OCI-LY7 (cell line): ENCODE measurements at regions not wholly inside any gene's neighbourhood (a gene's known extent, or its start where the extent isn't known, plus 50 kb on each side); places are given as distances from the start of the nearest gene placed in this dataset.
A peak's percentile ranks its signal among the peaks of the same experiment; 100 is the strongest.

Experiments
- BruUV-seq: library from RNA; stranded (reverse); fragments of 400-500 nt; replicated peaks from 2 replicates; lab custom pipeline; 2021; lab: Mats Ljungman, UMichigan
- CTCF ChIA-PET: fragments of 300-600 bp; sonication (Branson Sonifier 250); formaldehyde crosslinking; loops from one replicate; lab custom pipeline; 2022; ENCODE audit warnings: antibody characterized with exemption; ENCODE audit not compliant: unreplicated experiment; lab: Charles Lee
- POLR2A ChIA-PET: fragments of 300-600 bp; sonication (Branson Sonifier 250); formaldehyde crosslinking; loops from one replicate; lab custom pipeline; 2022; ENCODE audit warnings: antibody characterized with exemption; lab: Charles Lee
- DNase-seq: peaks from one replicate; pipeline ENCODE4 v3.0.0-alpha.2; 2015; ENCODE audit warnings: low spot score
- H2AFZ ChIP-seq: fragments of 200-600 bp; sonication (generic), shearing (Covaris generic); 2 replicates; pipeline ENCODE4 v1.6.1; 2014; ENCODE audit warnings: mild to moderate bottlenecking, antibody characterized with exemption, low read length, moderate library complexity
- H3K27ac ChIP-seq: fragments of 200-600 bp; sonication (generic); 2 replicates; pipeline ENCODE4 v1.5.1; 2014; ENCODE audit warnings: mixed run types, low read depth, mild to moderate bottlenecking, moderate library complexity, low read length, inconsistent platforms; ENCODE audit not compliant: poor library complexity, severe bottlenecking
- H3K36me3 ChIP-seq: fragments of 200-600 bp; sonication (generic); 2 replicates; pipeline ENCODE4 v1.6.1; 2014; ENCODE audit warnings: mild to moderate bottlenecking, antibody characterized with exemption, low read length, moderate library complexity, mixed read lengths; ENCODE audit not compliant: insufficient read depth
- H3K4me1 ChIP-seq: fragments of 200-600 bp; sonication (generic); 2 replicates; pipeline ENCODE4 v1.5.1; 2014; ENCODE audit warnings: mild to moderate bottlenecking, low read length; ENCODE audit not compliant: insufficient read depth, poor library complexity, severe bottlenecking
- H3K4me2 ChIP-seq: fragments of 200-600 bp; sonication (generic); 2 replicates; pipeline ENCODE4 v1.6.1; 2014; ENCODE audit warnings: mild to moderate bottlenecking, low read length
- H3K4me3 ChIP-seq: fragments of 200-600 bp; sonication (generic); 2 replicates; pipeline ENCODE4 v1.5.1; 2014; ENCODE audit warnings: mild to moderate bottlenecking, low read depth, low read length; ENCODE audit not compliant: poor library complexity, severe bottlenecking
- H3K79me2 ChIP-seq: fragments of 200-600 bp; sonication (generic); 2 replicates; pipeline ENCODE4 v1.6.1; 2016; ENCODE audit warnings: low read depth, mild to moderate bottlenecking, low read length, moderate library complexity, mixed read lengths; ENCODE audit not compliant: insufficient read depth
- H3K9me2 ChIP-seq: fragments of 200-600 bp; sonication (generic); 2 replicates; pipeline ENCODE4 v1.6.1; 2016; ENCODE audit warnings: mild to moderate bottlenecking, low read length, mixed read lengths; ENCODE audit not compliant: insufficient read depth
- H3K9me3 ChIP-seq: fragments of 200-600 bp; sonication (generic); 2 replicates; pipeline ENCODE4 v1.6.1; 2014; ENCODE audit warnings: mild to moderate bottlenecking, mixed run types, low read length, mixed read lengths
- H4K20me1 ChIP-seq: fragments of 200-600 bp; sonication (generic); 2 replicates; pipeline ENCODE4 v1.6.1; 2014; ENCODE audit warnings: mild to moderate bottlenecking, antibody characterized with exemption, low read length, moderate library complexity, mixed read lengths; ENCODE audit not compliant: insufficient read depth
- EZH2phosphoT487 ChIP-seq: fragments of 200-600 bp; sonication (generic); IDR thresholded peaks from 2 replicates; pipeline ENCODE4 v1.6.1; 2018; ENCODE audit warnings: low read depth, borderline replicate concordance, mild to moderate bottlenecking, mixed run types, antibody characterized with exemption, low read length, moderate library complexity, mixed read lengths
- intact Hi-C: fragments of 100-400 bp; cut with micrococcal nuclease; formaldehyde crosslinking; loops from one replicate; pipeline ENCODE4 v1.10.0; 2022; ENCODE audit not compliant: unreplicated experiment
- TF ChIP-seq, protein P1 (sequence below): fragments of 200-600 bp; sonication (generic); conservative IDR thresholded peaks from 2 replicates; pipeline ENCODE4 v1.5.1; 2014; ENCODE audit warnings: mild to moderate bottlenecking, antibody characterized with exemption, low read length, moderate library complexity, mixed read lengths

DNA sequence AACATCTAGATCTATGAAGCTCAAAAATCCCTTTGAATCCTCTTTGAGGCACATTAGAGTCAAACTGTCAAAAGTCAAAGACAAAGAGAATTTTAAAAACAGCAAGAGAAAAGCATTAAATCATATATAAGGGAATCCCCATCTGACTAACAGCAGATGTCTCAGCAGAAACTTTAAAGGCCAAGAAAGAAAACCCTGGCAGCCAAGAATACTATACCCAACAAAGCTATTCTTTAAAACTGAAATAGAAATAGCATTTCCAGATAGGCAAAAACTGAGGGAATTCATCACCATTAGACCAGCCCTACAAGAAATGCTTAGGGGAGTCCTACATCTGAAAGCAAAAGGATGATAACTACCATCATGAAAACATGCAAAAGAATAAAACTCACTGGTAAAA lies 211.2 kb upstream of the PDZRN3 start:
- ChIA-PET POLR2A (no interaction called here), CTCF (no interaction called here)
- Histone ChIP-seq H3K36me3 (no peaks in the 10 kb centered on the region), H4K20me1 (no peaks in the 10 kb centered on the region), H3K9me2 (no peaks in the 10 kb centered on the region; the same call in 1 of the 2 replicates), H2AFZ (no peak overlapping the region), H3K4me1 (no peaks in the 10 kb centered on the region), H3K4me3 (no peak overlapping the region), H3K79me2 (no peaks in the 10 kb centered on the region), H3K27ac (no peak overlapping the region), H3K4me2 (no peak overlapping the region), H3K9me3 (no peaks in the 10 kb centered on the region)
- no TSS peak for BruUV-seq
- TF ChIP-seq, protein P1, sequence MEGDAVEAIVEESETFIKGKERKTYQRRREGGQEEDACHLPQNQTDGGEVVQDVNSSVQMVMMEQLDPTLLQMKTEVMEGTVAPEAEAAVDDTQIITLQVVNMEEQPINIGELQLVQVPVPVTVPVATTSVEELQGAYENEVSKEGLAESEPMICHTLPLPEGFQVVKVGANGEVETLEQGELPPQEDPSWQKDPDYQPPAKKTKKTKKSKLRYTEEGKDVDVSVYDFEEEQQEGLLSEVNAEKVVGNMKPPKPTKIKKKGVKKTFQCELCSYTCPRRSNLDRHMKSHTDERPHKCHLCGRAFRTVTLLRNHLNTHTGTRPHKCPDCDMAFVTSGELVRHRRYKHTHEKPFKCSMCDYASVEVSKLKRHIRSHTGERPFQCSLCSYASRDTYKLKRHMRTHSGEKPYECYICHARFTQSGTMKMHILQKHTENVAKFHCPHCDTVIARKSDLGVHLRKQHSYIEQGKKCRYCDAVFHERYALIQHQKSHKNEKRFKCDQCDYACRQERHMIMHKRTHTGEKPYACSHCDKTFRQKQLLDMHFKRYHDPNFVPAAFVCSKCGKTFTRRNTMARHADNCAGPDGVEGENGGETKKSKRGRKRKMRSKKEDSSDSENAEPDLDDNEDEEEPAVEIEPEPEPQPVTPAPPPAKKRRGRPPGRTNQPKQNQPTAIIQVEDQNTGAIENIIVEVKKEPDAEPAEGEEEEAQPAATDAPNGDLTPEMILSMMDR = no peak
- TF ChIP-seq EZH2phosphoT487 = no peak
- DNase-seq = no peak
- intact Hi-C loops = no loop called here

DNA sequence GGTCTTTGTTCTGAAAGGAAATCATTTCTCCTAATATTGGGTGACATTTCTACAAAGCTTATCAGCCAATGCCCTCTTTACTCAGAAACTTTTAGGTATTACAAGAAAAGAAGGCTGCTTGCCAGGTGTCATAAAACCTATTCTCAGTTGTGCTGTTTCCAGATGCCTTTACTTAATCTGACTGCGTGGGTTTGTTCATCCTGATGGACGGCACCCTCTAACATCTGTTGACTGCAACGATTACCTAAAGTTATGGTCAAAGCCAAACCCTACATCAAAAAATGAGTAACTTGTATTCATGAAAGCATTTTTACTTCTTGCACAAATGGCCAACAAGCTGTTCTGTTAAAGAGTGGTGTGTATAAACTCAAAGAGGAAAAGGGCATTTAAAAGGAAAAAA lies 207.7 kb upstream of the PDZRN3 start:
- Histone ChIP-seq H3K9me2 (no peaks in the 10 kb centered on the region; the same call in 1 of the 2 replicates), H3K9me3 (no peaks in the 10 kb centered on the region), H3K36me3 (no peaks in the 10 kb centered on the region), H2AFZ (no peak overlapping the region), H3K4me1 (no peaks in the 10 kb centered on the region), H3K79me2 (no peaks in the 10 kb centered on the region), H3K27ac (no peak overlapping the region), H4K20me1 (no peaks in the 10 kb centered on the region), H3K4me3 (no peak overlapping the region), H3K4me2 (no peak overlapping the region)
- no peak for DNase-seq
- intact Hi-C loops = no loop called here
- no TSS peak for BruUV-seq
- ChIA-PET CTCF (no interaction called here), POLR2A (interaction anchor here (0.5 kb wide), 1 partner anchor 31 kb away, joined by 5 read pairs; no protein-coding TSS in a partner anchor)
- TF ChIP-seq EZH2phosphoT487 = no peak
- TF ChIP-seq, protein P1 = no peak

DNA sequence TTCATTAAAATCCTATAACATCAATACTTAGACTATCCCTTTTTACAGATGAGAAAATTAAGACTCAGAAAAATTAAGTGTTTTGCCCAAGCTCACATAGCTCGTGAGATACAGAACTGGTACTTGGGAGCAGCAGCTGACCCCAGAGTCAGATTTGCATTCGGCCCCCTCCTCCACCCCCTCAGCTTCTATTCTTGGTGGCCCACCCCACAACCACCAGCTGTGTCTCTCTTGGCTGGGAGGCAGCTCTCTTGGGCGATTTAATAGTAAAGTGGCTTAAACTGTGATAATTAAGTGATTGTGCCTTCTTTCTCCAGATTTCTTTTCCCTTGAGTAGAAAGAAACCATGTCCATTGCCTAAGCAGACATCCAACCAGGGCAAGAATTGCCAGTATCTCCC lies 203.6 kb upstream of the PDZRN3 start:
- Histone ChIP-seq H3K4me3 (no peak overlapping the region), H3K4me2 (peak overlapping the region; percentile 8; the same call in 1 of the 2 replicates)

More for the DNA sequence above, 203.6 kb upstream of the PDZRN3 start:
- H4K20me1 ChIP-seq = no peaks in the 10 kb centered on the region
- H3K27ac ChIP-seq = no peak overlapping the region
- H2AFZ ChIP-seq = no peak overlapping the region
- ChIA-PET CTCF (interaction anchor here (1.0 kb wide), 1 partner anchor 31 kb away, joined by 3 read pairs; no protein-coding TSS in a partner anchor), POLR2A (interaction anchor here (0.8 kb wide), 1 partner anchor 9 kb away, joined by 4 read pairs; no protein-coding TSS in a partner anchor)
- H3K4me1 ChIP-seq = no peaks in the 10 kb centered on the region
- DNase-seq = no peak
- no peaks in the 10 kb centered on the region for H3K79me2 ChIP-seq
- intact Hi-C loops = no loop called here
- H3K9me2 ChIP-seq = no peaks in the 10 kb centered on the region; the same call in 1 of the 2 replicates
- H3K36me3 ChIP-seq = no peaks in the 10 kb centered on the region
- no peak for TF ChIP-seq EZH2phosphoT487
- TF ChIP-seq, protein P1 = no peak
- no peaks in the 10 kb centered on the region for H3K9me3 ChIP-seq
- BruUV-seq = no TSS peak
